ENCODE measurements at regions not wholly inside any gene's neighbourhood (a gene's known extent, or its start where the extent isn't known, plus 50 kb on each side); places are given as distances from the start of the nearest gene placed in this dataset.

GRCh38 chr4:187417721-187418120 lies 577.9 kb upstream of the ZFP42 start:
- ATAC-seq (ENCODE audit: low read depth): no peak

GRCh38 chr4:187422655-187423054 lies 572.9 kb upstream of the ZFP42 start:
- Mint-ChIP-seq H3K27ac (no peak overlapping the region), H3K27me3 (no peaks in the 10 kb centered on the region), H3K4me1 (no peaks in the 10 kb centered on the region), H3K4me3 (no peak overlapping the region), H3K36me3 (no peaks in the 10 kb centered on the region), H3K9me3 (peaks cover 4% of the 10 kb centered on the region)
- ATAC-seq (ENCODE audit: low read depth) (no peak), DNase-seq (ENCODE audit: low spot score in 2 of 2) (no peak)

More at GRCh38 chr4:187417721-187418120, 577.9 kb upstream of the ZFP42 start:
- Mint-ChIP-seq H3K4me3 (no peak overlapping the region), H3K27ac (no peak overlapping the region), H3K9me3 (peaks cover 6% of the 10 kb centered on the region), H3K4me1 (no peaks in the 10 kb centered on the region), H3K36me3 (no peaks in the 10 kb centered on the region), H3K27me3 (no peaks in the 10 kb centered on the region)
- DNase-seq (ENCODE audit: low spot score in 2 of 2): no peak

- Mint-ChIP-seq H3K27me3 (no peaks in the 10 kb centered on the region), H3K4me1 (no peaks in the 10 kb centered on the region), H3K36me3 (no peaks in the 10 kb centered on the region), H3K4me3 (no peak overlapping the region), H3K27ac (no peak overlapping the region), H3K9me3 (peaks cover 1% of the 10 kb centered on the region)
- no peak for DNase-seq (ENCODE audit: low spot score in 2 of 2)
- no peak for ATAC-seq (ENCODE audit: low read depth)
Measured at GRCh38 chr4:187424636-187425035, 570.9 kb upstream of the ZFP42 start.

- H3K27ac Mint-ChIP-seq: no peak overlapping the region
- H3K4me3 Mint-ChIP-seq: no peak overlapping the region
- ATAC-seq (ENCODE audit: low read depth) (no peak), DNase-seq (ENCODE audit: low spot score in 2 of 2) (no peak)
- H3K4me1 Mint-ChIP-seq: no peaks in the 10 kb centered on the region
- no peaks in the 10 kb centered on the region for H3K27me3 Mint-ChIP-seq
- peaks cover 1% of the 10 kb centered on the region for H3K9me3 Mint-ChIP-seq
- no peaks in the 10 kb centered on the region for H3K36me3 Mint-ChIP-seq
Measured at GRCh38 chr4:187426511-187426910, 569.1 kb upstream of the ZFP42 start.

GRCh38 chr4:187432310-187432709 lies 563.3 kb upstream of the ZFP42 start:
- no peaks in the 10 kb centered on the region for H3K4me1 Mint-ChIP-seq

GRCh38 chr4:187433141-187433540 lies 562.4 kb upstream of the ZFP42 start:
- H3K27me3 Mint-ChIP-seq: no peaks in the 10 kb centered on the region
- H3K36me3 Mint-ChIP-seq: no peaks in the 10 kb centered on the region
- H3K27ac Mint-ChIP-seq: no peak overlapping the region
- peaks cover 4% of the 10 kb centered on the region for H3K9me3 Mint-ChIP-seq
- ATAC-seq (ENCODE audit: low read depth) (no peak), DNase-seq (ENCODE audit: low spot score in 2 of 2) (no peak)
- H3K4me1 Mint-ChIP-seq: no peaks in the 10 kb centered on the region
- H3K4me3 Mint-ChIP-seq: no peak overlapping the region

More at GRCh38 chr4:187432310-187432709, 563.3 kb upstream of the ZFP42 start:
- Mint-ChIP-seq H3K27me3 (no peaks in the 10 kb centered on the region), H3K9me3 (peaks cover 4% of the 10 kb centered on the region), H3K27ac (no peak overlapping the region), H3K4me3 (no peak overlapping the region), H3K36me3 (no peaks in the 10 kb centered on the region)
- ATAC-seq (ENCODE audit: low read depth) (no peak), DNase-seq (ENCODE audit: low spot score in 2 of 2) (no peak)

- Mint-ChIP-seq H3K4me3 (no peak overlapping the region), H3K9me3 (peaks cover 6% of the 10 kb centered on the region)
- ATAC-seq (ENCODE audit: low read depth): no peak
Measured at GRCh38 chr4:187436251-187436650, 559.3 kb upstream of the ZFP42 start.

GRCh38 chr4:187444061-187444460 lies 551.5 kb upstream of the ZFP42 start:
- H3K27ac Mint-ChIP-seq: no peak overlapping the region
- H3K27me3 Mint-ChIP-seq: no peaks in the 10 kb centered on the region
- H3K4me3 Mint-ChIP-seq: no peak overlapping the region
- DNase-seq (ENCODE audit: low spot score in 2 of 2) (no peak), ATAC-seq (ENCODE audit: low read depth) (no peak)
- H3K4me1 Mint-ChIP-seq: no peaks in the 10 kb centered on the region
- no peaks in the 10 kb centered on the region for H3K36me3 Mint-ChIP-seq
- peaks cover 7% of the 10 kb centered on the region for H3K9me3 Mint-ChIP-seq

More at GRCh38 chr4:187436251-187436650, 559.3 kb upstream of the ZFP42 start:
- no peak overlapping the region for H3K27ac Mint-ChIP-seq
- no peaks in the 10 kb centered on the region for H3K36me3 Mint-ChIP-seq
- H3K4me1 Mint-ChIP-seq: no peaks in the 10 kb centered on the region
- no peak for DNase-seq (ENCODE audit: low spot score in 2 of 2)
- no peaks in the 10 kb centered on the region for H3K27me3 Mint-ChIP-seq

GRCh38 chr4:187449702-187450101 lies 545.9 kb upstream of the ZFP42 start:
- Mint-ChIP-seq H3K4me3 (no peak overlapping the region), H3K4me1 (no peaks in the 10 kb centered on the region), H3K27ac (no peak overlapping the region), H3K36me3 (no peaks in the 10 kb centered on the region), H3K27me3 (no peaks in the 10 kb centered on the region), H3K9me3 (peaks cover 5% of the 10 kb centered on the region)
- DNase-seq (ENCODE audit: low spot score in 2 of 2) (no peak), ATAC-seq (ENCODE audit: low read depth) (no peak)

- Mint-ChIP-seq H3K4me3 (no peak overlapping the region), H3K36me3 (no peaks in the 10 kb centered on the region), H3K27me3 (no peaks in the 10 kb centered on the region), H3K27ac (no peak overlapping the region), H3K4me1 (no peaks in the 10 kb centered on the region), H3K9me3 (peaks cover 5% of the 10 kb centered on the region)
- DNase-seq (ENCODE audit: low spot score in 2 of 2): no peak
- no peak for ATAC-seq (ENCODE audit: low read depth)
Measured at GRCh38 chr4:187451776-187452175, 543.8 kb upstream of the ZFP42 start.

- DNase-seq (ENCODE audit: low spot score in 2 of 2): no peak
- no peak overlapping the region for H3K4me3 Mint-ChIP-seq
- H3K9me3 Mint-ChIP-seq: peaks cover 3% of the 10 kb centered on the region
- ATAC-seq (ENCODE audit: low read depth): no peak
- H3K4me1 Mint-ChIP-seq: no peaks in the 10 kb centered on the region
- no peaks in the 10 kb centered on the region for H3K27me3 Mint-ChIP-seq
- H3K36me3 Mint-ChIP-seq: no peaks in the 10 kb centered on the region
- H3K27ac Mint-ChIP-seq: no peak overlapping the region
Measured at GRCh38 chr4:187460016-187460415, 535.6 kb upstream of the ZFP42 start.

GRCh38 chr4:187464573-187464972 lies 531.0 kb upstream of the ZFP42 start:
- Mint-ChIP-seq H3K4me3 (no peak overlapping the region), H3K27me3 (no peaks in the 10 kb centered on the region), H3K4me1 (no peaks in the 10 kb centered on the region), H3K27ac (no peak overlapping the region), H3K36me3 (no peaks in the 10 kb centered on the region), H3K9me3 (peaks cover 3% of the 10 kb centered on the region)
- ATAC-seq (ENCODE audit: low read depth) (no peak), DNase-seq (ENCODE audit: low spot score in 2 of 2) (no peak)

- Mint-ChIP-seq H3K36me3 (no peaks in the 10 kb centered on the region), H3K4me1 (no peaks in the 10 kb centered on the region), H3K9me3 (peaks cover 7% of the 10 kb centered on the region), H3K4me3 (no peak overlapping the region), H3K27ac (no peak overlapping the region), H3K27me3 (no peaks in the 10 kb centered on the region)
- DNase-seq (ENCODE audit: low spot score in 2 of 2): no peak
- ATAC-seq (ENCODE audit: low read depth): no peak
Measured at GRCh38 chr4:187467224-187467623, 528.3 kb upstream of the ZFP42 start.

- Mint-ChIP-seq H3K4me1 (no peaks in the 10 kb centered on the region), H3K27ac (no peak overlapping the region), H3K9me3 (peaks cover 8% of the 10 kb centered on the region), H3K27me3 (no peaks in the 10 kb centered on the region), H3K36me3 (no peaks in the 10 kb centered on the region), H3K4me3 (no peak overlapping the region)
- no peak for DNase-seq (ENCODE audit: low spot score in 2 of 2)
- ATAC-seq (ENCODE audit: low read depth): no peak
Measured at GRCh38 chr4:187469627-187470026, 525.9 kb upstream of the ZFP42 start.

- no peaks in the 10 kb centered on the region for H3K4me1 Mint-ChIP-seq
- H3K27ac Mint-ChIP-seq: no peak overlapping the region
- H3K9me3 Mint-ChIP-seq: peaks cover 10% of the 10 kb centered on the region
- H3K36me3 Mint-ChIP-seq: no peaks in the 10 kb centered on the region
- no peak overlapping the region for H3K4me3 Mint-ChIP-seq
- no peak for DNase-seq (ENCODE audit: low spot score in 2 of 2)
- H3K27me3 Mint-ChIP-seq: no peaks in the 10 kb centered on the region
- ATAC-seq (ENCODE audit: low read depth): no peak
Measured at GRCh38 chr4:187470061-187470460, 525.5 kb upstream of the ZFP42 start.

All from memory B cell (primary cell).